DOHH2 (cell line): ENCODE measurements at regions not wholly inside any gene's neighbourhood (a gene's known extent, or its start where the extent isn't known, plus 50 kb on each side); places are given as distances from the start of the nearest gene placed in this dataset.

Experiments used
- CTCF ChIP-seq: fragments of 200-600 bp; sonication (generic); IDR thresholded peaks from one replicate; pipeline ENCODE4 v1.5.1; 2014; ENCODE audit warnings: antibody characterized with exemption, mild to moderate bottlenecking, low read depth, low read length; ENCODE audit not compliant: poor library complexity, severe bottlenecking
- EZH2phosphoT487 ChIP-seq: fragments of 200-600 bp; sonication (generic); IDR thresholded peaks from 2 replicates; pipeline ENCODE4 v1.6.1; 2017; ENCODE audit warnings: borderline replicate concordance, mild to moderate bottlenecking, antibody characterized with exemption, low read length, moderate library complexity, mixed read lengths

DNA sequence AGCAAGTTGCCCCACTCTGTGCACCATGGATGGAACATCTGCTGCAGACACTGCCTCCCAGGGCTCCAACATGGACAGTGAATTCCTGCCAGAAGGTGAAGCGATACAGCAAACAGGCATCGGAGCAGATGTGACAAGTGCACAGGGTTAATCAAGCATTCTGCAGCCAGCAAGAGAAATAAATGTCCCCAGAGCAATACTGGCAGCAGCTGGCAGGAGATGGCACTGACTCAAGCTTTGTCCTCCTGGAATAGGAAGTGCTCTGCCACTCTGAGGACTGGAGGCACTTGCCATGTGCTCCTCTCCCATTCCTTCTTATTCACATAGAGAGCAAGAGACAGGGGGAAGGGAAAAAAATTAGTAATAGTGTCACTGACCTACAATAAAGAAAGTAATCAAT is 402.7 kb upstream of the DAB1 start:
- TF ChIP-seq CTCF: no peak
- TF ChIP-seq EZH2phosphoT487: no peak
